ENCODE measurements at regions not wholly inside any gene's neighbourhood (a gene's known extent, or its start where the extent isn't known, plus 50 kb on each side); places are given as distances from the start of the nearest gene placed in this dataset.
"Not testable (repeated sequence)": the region's sequence is repeated elsewhere in the genome, so short reads cannot be mapped to it uniquely, and the experiment has no call there.

GRCh38 chr15:24260407-24260806 is 415.2 kb upstream of the NPAP1 start:
- TF ChIP-seq, protein P1, sequence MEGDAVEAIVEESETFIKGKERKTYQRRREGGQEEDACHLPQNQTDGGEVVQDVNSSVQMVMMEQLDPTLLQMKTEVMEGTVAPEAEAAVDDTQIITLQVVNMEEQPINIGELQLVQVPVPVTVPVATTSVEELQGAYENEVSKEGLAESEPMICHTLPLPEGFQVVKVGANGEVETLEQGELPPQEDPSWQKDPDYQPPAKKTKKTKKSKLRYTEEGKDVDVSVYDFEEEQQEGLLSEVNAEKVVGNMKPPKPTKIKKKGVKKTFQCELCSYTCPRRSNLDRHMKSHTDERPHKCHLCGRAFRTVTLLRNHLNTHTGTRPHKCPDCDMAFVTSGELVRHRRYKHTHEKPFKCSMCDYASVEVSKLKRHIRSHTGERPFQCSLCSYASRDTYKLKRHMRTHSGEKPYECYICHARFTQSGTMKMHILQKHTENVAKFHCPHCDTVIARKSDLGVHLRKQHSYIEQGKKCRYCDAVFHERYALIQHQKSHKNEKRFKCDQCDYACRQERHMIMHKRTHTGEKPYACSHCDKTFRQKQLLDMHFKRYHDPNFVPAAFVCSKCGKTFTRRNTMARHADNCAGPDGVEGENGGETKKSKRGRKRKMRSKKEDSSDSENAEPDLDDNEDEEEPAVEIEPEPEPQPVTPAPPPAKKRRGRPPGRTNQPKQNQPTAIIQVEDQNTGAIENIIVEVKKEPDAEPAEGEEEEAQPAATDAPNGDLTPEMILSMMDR (conservative IDR thresholded peaks at IDR 0.05 in 1 of 2, IDR thresholded peaks at IDR 0.05 in 1 of 2; ENCODE audit: low read depth in 1 of 2, low read length in 2 of 2), result not testable (repeated sequence)
- not testable (repeated sequence) for TF ChIP-seq EZH2 (IDR thresholded peaks at IDR 0.05; ENCODE audit: low read length, missing control alignments)

All from fibroblast of lung (primary cell).